Gastroesophageal sphincter (tissue), 3 donors: ENCODE measurements at regions not wholly inside any gene's neighbourhood (a gene's known extent, or its start where the extent isn't known, plus 50 kb on each side); places are given as distances from the start of the nearest gene placed in this dataset.

Experiments used
- POLR2A ChIP-seq, 2 donors: fragments of 450-650 bp; IDR thresholded peaks; one replicate each; pipeline ENCODE4 v1.6.1; 2017; ENCODE audit warnings: antibody characterized with exemption in 2 of 2, mild to moderate bottlenecking in 2 of 2, moderate library complexity in 1 of 2
- POLR2AphosphoS5 ChIP-seq: sonication (generic); formaldehyde crosslinking; IDR thresholded peaks from one replicate; pipeline ENCODE4 v1.6.1; 2017; ENCODE audit warnings: antibody characterized with exemption
- TF ChIP-seq, protein P1 (sequence below), 4 experiments: fragments of 200-600 bp in 2 of 4; fragments of 450-650 bp in 2 of 4; sonication (generic) in 1 of 4; IDR thresholded peaks; one replicate each; pipeline ENCODE4 v1.5.1; 2017 to 2019; ENCODE audit warnings: antibody characterized with exemption in 4 of 4, mild to moderate bottlenecking in 2 of 4, moderate library complexity in 2 of 4

DNA sequence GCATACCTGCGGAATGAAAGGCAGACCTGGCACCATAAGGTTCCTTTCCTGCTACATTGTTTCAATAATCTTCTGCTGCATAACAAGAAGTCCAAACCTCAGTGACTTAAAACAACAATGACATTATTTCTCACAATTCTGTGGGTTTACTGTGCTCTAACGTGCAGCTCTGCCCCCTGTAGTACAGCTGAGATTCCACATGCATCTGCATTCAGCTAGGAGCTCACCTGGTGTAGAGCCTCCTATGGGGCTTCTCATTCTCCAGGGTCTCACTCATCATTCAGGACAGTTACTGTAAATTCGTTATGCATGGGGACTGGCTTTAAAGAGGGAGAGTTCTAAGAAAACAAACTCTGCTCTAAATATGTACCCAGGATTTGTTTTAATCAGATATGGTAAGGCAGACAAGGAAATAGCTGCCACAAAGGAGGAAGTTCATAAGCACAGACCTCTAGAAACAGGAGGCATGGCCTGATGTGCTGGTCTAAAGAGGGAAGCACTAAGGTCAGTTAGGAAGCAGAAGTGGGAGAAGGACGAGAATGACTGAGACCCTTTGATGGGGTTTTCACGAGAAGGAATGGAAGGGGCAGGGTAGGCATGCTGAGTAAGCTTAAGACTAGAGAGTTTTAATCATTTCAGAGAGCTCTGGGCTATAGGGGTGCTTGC is 347.0 kb downstream of the NEK10 start:
- TF ChIP-seq, protein P1, sequence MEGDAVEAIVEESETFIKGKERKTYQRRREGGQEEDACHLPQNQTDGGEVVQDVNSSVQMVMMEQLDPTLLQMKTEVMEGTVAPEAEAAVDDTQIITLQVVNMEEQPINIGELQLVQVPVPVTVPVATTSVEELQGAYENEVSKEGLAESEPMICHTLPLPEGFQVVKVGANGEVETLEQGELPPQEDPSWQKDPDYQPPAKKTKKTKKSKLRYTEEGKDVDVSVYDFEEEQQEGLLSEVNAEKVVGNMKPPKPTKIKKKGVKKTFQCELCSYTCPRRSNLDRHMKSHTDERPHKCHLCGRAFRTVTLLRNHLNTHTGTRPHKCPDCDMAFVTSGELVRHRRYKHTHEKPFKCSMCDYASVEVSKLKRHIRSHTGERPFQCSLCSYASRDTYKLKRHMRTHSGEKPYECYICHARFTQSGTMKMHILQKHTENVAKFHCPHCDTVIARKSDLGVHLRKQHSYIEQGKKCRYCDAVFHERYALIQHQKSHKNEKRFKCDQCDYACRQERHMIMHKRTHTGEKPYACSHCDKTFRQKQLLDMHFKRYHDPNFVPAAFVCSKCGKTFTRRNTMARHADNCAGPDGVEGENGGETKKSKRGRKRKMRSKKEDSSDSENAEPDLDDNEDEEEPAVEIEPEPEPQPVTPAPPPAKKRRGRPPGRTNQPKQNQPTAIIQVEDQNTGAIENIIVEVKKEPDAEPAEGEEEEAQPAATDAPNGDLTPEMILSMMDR (IDR thresholded peaks at IDR 0.05), result no peak
- no peak for TF ChIP-seq POLR2A (IDR thresholded peaks at IDR 0.05)
- no peak for TF ChIP-seq POLR2AphosphoS5
